ENCODE measurements at regions not wholly inside any gene's neighbourhood (a gene's known extent, or its start where the extent isn't known, plus 50 kb on each side); places are given as distances from the start of the nearest gene placed in this dataset.

- Histone ChIP-seq H3K27ac (ENCODE audit: low read depth, low read length, poor library complexity, severe bottlenecking) (no peak overlapping the region), H3K9me3 (ENCODE audit: low read length) (no peaks in the 10 kb centered on the region), H3K4me2 (ENCODE audit: low read length) (no peak overlapping the region), H3K9me2 (ENCODE audit: insufficient read depth, low read length) (no peaks in the 10 kb centered on the region), H4K20me1 (ENCODE audit: insufficient read depth, low read length) (no peaks in the 10 kb centered on the region), H2AFZ (ENCODE audit: low read length) (no peak overlapping the region), H3K4me3 (ENCODE audit: low read depth, low read length, poor library complexity, severe bottlenecking) (no peak overlapping the region), H3K79me2 (ENCODE audit: insufficient read depth, low read depth, low read length) (no peaks in the 10 kb centered on the region), H3K36me3 (ENCODE audit: insufficient read depth, low read length) (no peaks in the 10 kb centered on the region), H3K4me1 (ENCODE audit: insufficient read depth, low read length, poor library complexity, severe bottlenecking) (no peaks in the 10 kb centered on the region)
- TF ChIP-seq EZH2phosphoT487 (IDR thresholded peaks at IDR 0.05; ENCODE audit: borderline replicate concordance, low read depth, low read length) (no peak), CTCF (conservative IDR thresholded peaks at IDR 0.05; ENCODE audit: low read length) (no peak)
- CTCF ChIA-PET (ENCODE audit: unreplicated experiment) = interaction anchor here (0.5 kb wide), 1 partner anchor 1671 kb away, joined by 3 read pairs; no protein-coding TSS in a partner anchor
- BruUV-seq (replicated peaks) = no TSS peak
- POLR2A ChIA-PET = interaction anchor here (0.6 kb wide), 2 partner anchors 12 to 63 kb away, joined by 3 to 5 read pairs; no protein-coding TSS in a partner anchor
- DNase-seq (ENCODE audit: low spot score) = no peak
- intact Hi-C loops (cut with micrococcal nuclease; ENCODE audit: unreplicated experiment) = no loop called here
Observed at GRCh38 chr4:77310931-77311330, 153.9 kb downstream of the CCNG2 start.

GRCh38 chr4:77314697-77315096 is 157.7 kb downstream of the CCNG2 start:
- Histone ChIP-seq H3K79me2 (ENCODE audit: insufficient read depth, low read depth, low read length) (no peaks in the 10 kb centered on the region), H3K9me3 (ENCODE audit: low read length) (no peaks in the 10 kb centered on the region), H3K4me3 (ENCODE audit: low read depth, low read length, poor library complexity, severe bottlenecking) (no peak overlapping the region), H3K4me1 (ENCODE audit: insufficient read depth, low read length, poor library complexity, severe bottlenecking) (no peaks in the 10 kb centered on the region), H3K4me2 (ENCODE audit: low read length) (no peak overlapping the region), H3K27ac (ENCODE audit: low read depth, low read length, poor library complexity, severe bottlenecking) (no peak overlapping the region), H4K20me1 (ENCODE audit: insufficient read depth, low read length) (no peaks in the 10 kb centered on the region), H2AFZ (ENCODE audit: low read length) (no peak overlapping the region), H3K9me2 (ENCODE audit: insufficient read depth, low read length) (no peaks in the 10 kb centered on the region), H3K36me3 (ENCODE audit: insufficient read depth, low read length) (no peaks in the 10 kb centered on the region)
- POLR2A ChIA-PET = no interaction called here
- BruUV-seq (replicated peaks) = no TSS peak
- no peak for TF ChIP-seq EZH2phosphoT487 (IDR thresholded peaks at IDR 0.05; ENCODE audit: borderline replicate concordance, low read depth, low read length)
- no peak for TF ChIP-seq CTCF (conservative IDR thresholded peaks at IDR 0.05; ENCODE audit: low read length)
- DNase-seq (ENCODE audit: low spot score) = no peak
- intact Hi-C loops (cut with micrococcal nuclease; ENCODE audit: unreplicated experiment) = no loop called here
- CTCF ChIA-PET (ENCODE audit: unreplicated experiment) = no interaction called here

- no peaks in the 10 kb centered on the region for H3K4me1 ChIP-seq (ENCODE audit: insufficient read depth, low read length, poor library complexity, severe bottlenecking)
- H4K20me1 ChIP-seq (ENCODE audit: insufficient read depth, low read length) = no peaks in the 10 kb centered on the region
- H3K79me2 ChIP-seq (ENCODE audit: insufficient read depth, low read depth, low read length) = no peaks in the 10 kb centered on the region
- TF ChIP-seq EZH2phosphoT487 (IDR thresholded peaks at IDR 0.05; ENCODE audit: borderline replicate concordance, low read depth, low read length) = no peak
- no peak for TF ChIP-seq CTCF (conservative IDR thresholded peaks at IDR 0.05; ENCODE audit: low read length)
- H2AFZ ChIP-seq (ENCODE audit: low read length) = no peak overlapping the region
- DNase-seq (ENCODE audit: low spot score) = no peak
- no peak overlapping the region for H3K4me2 ChIP-seq (ENCODE audit: low read length)
- no peak overlapping the region for H3K27ac ChIP-seq (ENCODE audit: low read depth, low read length, poor library complexity, severe bottlenecking)
- ChIA-PET POLR2A (no interaction called here), CTCF (ENCODE audit: unreplicated experiment) (no interaction called here)
- no peaks in the 10 kb centered on the region for H3K36me3 ChIP-seq (ENCODE audit: insufficient read depth, low read length)
- BruUV-seq (replicated peaks) = no TSS peak
- intact Hi-C loops (cut with micrococcal nuclease; ENCODE audit: unreplicated experiment) = no loop called here
- H3K9me2 ChIP-seq (ENCODE audit: insufficient read depth, low read length) = no peaks in the 10 kb centered on the region
- H3K9me3 ChIP-seq (ENCODE audit: low read length) = no peaks in the 10 kb centered on the region
- no peak overlapping the region for H3K4me3 ChIP-seq (ENCODE audit: low read depth, low read length, poor library complexity, severe bottlenecking)
Observed at GRCh38 chr4:77327151-77327550, 170.1 kb downstream of the CCNG2 start.

Measured in OCI-LY7 (cell line).